ENCODE measurements at regions not wholly inside any gene's neighbourhood (a gene's known extent, or its start where the extent isn't known, plus 50 kb on each side); places are given as distances from the start of the nearest gene placed in this dataset.
A peak's percentile ranks its signal among the peaks of the same experiment; 100 is the strongest.

DNA sequence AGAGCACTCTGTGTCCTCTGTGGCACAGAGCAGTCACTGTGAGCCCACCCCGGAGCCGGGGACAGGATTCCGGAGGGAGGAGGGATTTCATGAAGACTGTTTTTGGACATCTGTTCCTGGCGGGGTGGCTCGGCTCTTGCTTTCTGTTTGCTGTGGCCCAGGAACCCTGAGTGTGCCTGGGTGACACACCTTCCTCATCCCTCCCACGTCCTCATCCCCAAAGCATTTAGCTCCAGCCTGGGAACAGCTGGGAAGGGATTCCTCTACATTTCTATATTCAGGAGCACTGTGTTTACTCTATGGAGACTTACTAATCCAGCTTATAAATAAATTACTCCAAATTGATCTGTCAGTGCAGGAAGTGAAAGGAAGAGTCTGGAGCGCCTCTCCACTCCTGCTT lies 97.8 kb upstream of the UBL3 start:
- H3K27me3 Mint-ChIP-seq = peaks cover 7% of the 10 kb centered on the region
- ATAC-seq (ENCODE audit: low read depth) (no peak), DNase-seq (no peak)
- H3K9me3 Mint-ChIP-seq = no peaks in the 10 kb centered on the region
- H3K27ac Mint-ChIP-seq = no peak overlapping the region
- H3K36me3 Mint-ChIP-seq = no peaks in the 10 kb centered on the region
- no peak overlapping the region for H3K4me3 Mint-ChIP-seq
- H3K4me1 Mint-ChIP-seq = no peaks in the 10 kb centered on the region
- POLR2A ChIA-PET = no interaction called here

- POLR2A ChIA-PET = no interaction called here
- Mint-ChIP-seq H3K27me3 (peaks cover 7% of the 10 kb centered on the region), H3K36me3 (no peaks in the 10 kb centered on the region), H3K9me3 (no peaks in the 10 kb centered on the region), H3K4me1 (no peaks in the 10 kb centered on the region), H3K4me3 (no peak overlapping the region), H3K27ac (no peak overlapping the region)
- ATAC-seq (ENCODE audit: low read depth) = no peak
- no peak for DNase-seq
Observed at GRCh38 chr13:29947839-29948238, 97.4 kb upstream of the UBL3 start.

GRCh38 chr13:29946093-29946492 lies 95.7 kb upstream of the UBL3 start:
- Mint-ChIP-seq H3K4me1 (no peaks in the 10 kb centered on the region), H3K27ac (no peak overlapping the region), H3K4me3 (no peak overlapping the region), H3K9me3 (no peaks in the 10 kb centered on the region), H3K27me3 (peaks cover 7% of the 10 kb centered on the region), H3K36me3 (no peaks in the 10 kb centered on the region)
- DNase-seq (no peak), ATAC-seq (ENCODE audit: low read depth) (no peak)
- POLR2A ChIA-PET = no interaction called here

DNA sequence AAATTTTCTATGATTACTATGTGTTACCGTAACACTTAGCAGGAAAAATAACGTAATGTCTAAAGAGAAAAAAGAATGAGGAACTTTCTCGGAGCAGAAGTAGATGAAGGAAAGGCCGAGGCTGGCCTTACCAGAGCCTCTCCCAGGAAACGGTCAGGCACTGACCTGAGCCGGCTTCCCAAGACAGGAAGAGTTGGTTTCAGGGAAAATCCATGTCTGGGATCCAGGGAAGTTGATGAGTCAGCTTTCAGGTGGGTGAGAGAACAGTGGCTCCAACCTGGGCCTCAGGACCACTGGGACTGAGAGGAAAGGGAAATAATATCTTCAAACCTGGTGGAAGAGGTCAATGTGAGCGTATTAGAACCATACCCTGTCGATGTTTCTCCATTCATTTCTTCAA lies 93.3 kb upstream of the UBL3 start:
- Mint-ChIP-seq H3K9me3 (no peaks in the 10 kb centered on the region), H3K4me3 (no peak overlapping the region), H3K36me3 (no peaks in the 10 kb centered on the region), H3K27ac (no peak overlapping the region), H3K27me3 (peaks cover 5% of the 10 kb centered on the region), H3K4me1 (no peaks in the 10 kb centered on the region)
- ATAC-seq (ENCODE audit: low read depth) (no peak), DNase-seq (no peak)
- POLR2A ChIA-PET = no interaction called here

DNA sequence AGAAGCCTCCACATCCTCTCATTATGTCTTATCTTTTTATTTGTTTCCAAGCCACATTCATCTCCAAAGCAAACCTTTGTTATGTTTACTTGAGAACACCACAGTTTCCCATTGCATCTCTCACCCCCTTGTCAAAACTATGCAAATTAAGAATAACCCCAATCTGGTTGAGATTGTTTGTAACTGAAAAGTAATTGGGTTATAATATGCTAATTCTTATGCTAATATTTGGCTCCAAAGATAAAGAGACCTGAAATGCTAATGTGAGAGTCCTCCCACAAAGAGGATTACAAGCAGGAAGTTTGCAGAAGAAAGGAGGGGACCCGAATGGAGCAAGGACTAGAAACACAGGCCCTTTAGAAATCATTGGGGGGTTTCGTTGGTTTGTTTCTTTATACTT lies 92.9 kb upstream of the UBL3 start:
- Mint-ChIP-seq H3K27ac (no peak overlapping the region), H3K36me3 (no peaks in the 10 kb centered on the region), H3K9me3 (no peaks in the 10 kb centered on the region), H3K4me3 (no peak overlapping the region), H3K4me1 (no peaks in the 10 kb centered on the region), H3K27me3 (peaks cover 5% of the 10 kb centered on the region)
- no peak for ATAC-seq (ENCODE audit: low read depth)
- no peak for DNase-seq
- POLR2A ChIA-PET = no interaction called here

DNA sequence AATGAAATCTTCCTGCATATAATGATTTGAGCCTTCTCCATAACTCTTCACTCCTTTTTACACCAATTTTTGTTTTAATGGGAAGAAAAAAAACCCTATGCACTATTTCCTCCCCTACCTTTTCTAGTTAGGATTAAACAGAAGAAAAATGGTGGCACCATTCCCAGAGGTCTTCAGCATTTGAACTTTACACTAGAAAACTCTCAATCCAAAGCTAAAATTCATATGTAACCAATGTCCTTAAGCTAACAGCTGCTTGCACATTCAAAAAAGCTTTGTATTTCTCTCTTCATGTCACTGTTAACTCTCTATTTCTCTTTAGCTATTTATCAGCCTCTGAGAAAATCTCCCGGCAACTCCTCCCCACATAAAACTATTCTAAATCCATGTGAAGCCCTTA lies 90.3 kb upstream of the UBL3 start:
- no peak for DNase-seq
- H3K27me3 Mint-ChIP-seq = peaks cover 3% of the 10 kb centered on the region
- H3K27ac Mint-ChIP-seq = no peak overlapping the region
- peaks cover 26% of the 10 kb centered on the region for H3K4me1 Mint-ChIP-seq
- no peaks in the 10 kb centered on the region for H3K36me3 Mint-ChIP-seq
- POLR2A ChIA-PET = interaction anchor here (1.1 kb wide), 1 partner anchor 14 kb away, joined by 3 read pairs; no protein-coding TSS in a partner anchor
- no peak overlapping the region for H3K4me3 Mint-ChIP-seq
- H3K9me3 Mint-ChIP-seq = no peaks in the 10 kb centered on the region
- no peak for ATAC-seq (ENCODE audit: low read depth)

GRCh38 chr13:29939158-29939557 lies 88.7 kb upstream of the UBL3 start:
- Mint-ChIP-seq H3K36me3 (no peaks in the 10 kb centered on the region), H3K27me3 (no peaks in the 10 kb centered on the region), H3K27ac (no peak overlapping the region), H3K9me3 (no peaks in the 10 kb centered on the region), H3K4me3 (no peak overlapping the region), H3K4me1 (peaks cover 36% of the 10 kb centered on the region)
- POLR2A ChIA-PET = no interaction called here
- ATAC-seq (ENCODE audit: low read depth) = no peak
- DNase-seq = no peak

- Mint-ChIP-seq H3K27me3 (no peaks in the 10 kb centered on the region), H3K36me3 (no peaks in the 10 kb centered on the region), H3K4me1 (peaks cover 36% of the 10 kb centered on the region), H3K9me3 (no peaks in the 10 kb centered on the region), H3K27ac (peak overlapping the region; percentile 51), H3K4me3 (no peak overlapping the region)
- DNase-seq (no peak), ATAC-seq (ENCODE audit: low read depth) (no peak)
- POLR2A ChIA-PET = interaction anchor here (0.5 to 0.9 kb wide), 3 partner anchors 175 to 177 kb away, joined by 3 read pairs; no protein-coding TSS in a partner anchor
Observed at GRCh38 chr13:29937841-29938240, 87.4 kb upstream of the UBL3 start.

- Mint-ChIP-seq H3K4me3 (no peak overlapping the region), H3K4me1 (peaks cover 36% of the 10 kb centered on the region), H3K27me3 (no peaks in the 10 kb centered on the region), H3K27ac (peak overlapping the region; percentile 93), H3K9me3 (no peaks in the 10 kb centered on the region), H3K36me3 (no peaks in the 10 kb centered on the region)
- DNase-seq = no peak
- POLR2A ChIA-PET = interaction anchor here (0.9 to 2.3 kb wide), 3 partner anchors 16 to 177 kb away, joined by 3 to 30 read pairs (median 23); partner anchors contain the start of gene UBL3
- ATAC-seq (ENCODE audit: low read depth) = no peak
Observed at GRCh38 chr13:29937379-29937778, 87.0 kb upstream of the UBL3 start.

GRCh38 chr13:29936956-29937355 lies 86.5 kb upstream of the UBL3 start:
- POLR2A ChIA-PET = interaction anchor here (0.6 to 2.3 kb wide), 6 partner anchors 12 to 178 kb away, joined by 3 to 30 read pairs (median 6); partner anchors contain the start of gene UBL3
- H3K27me3 Mint-ChIP-seq = no peaks in the 10 kb centered on the region
- H3K36me3 Mint-ChIP-seq = no peaks in the 10 kb centered on the region
- peak overlapping the region; percentile 87 for H3K4me3 Mint-ChIP-seq
- peaks cover 36% of the 10 kb centered on the region for H3K4me1 Mint-ChIP-seq
- no peak for ATAC-seq (ENCODE audit: low read depth)
- H3K9me3 Mint-ChIP-seq = no peaks in the 10 kb centered on the region
- DNase-seq = no peak
- H3K27ac Mint-ChIP-seq = peak overlapping the region; percentile 93

GRCh38 chr13:29936051-29936813 lies 85.8 kb upstream of the UBL3 start:
- peak overlapping the region; percentile 93 for H3K27ac Mint-ChIP-seq
- H3K27me3 Mint-ChIP-seq = no peaks in the 10 kb centered on the region
- H3K4me1 Mint-ChIP-seq = peaks cover 36% of the 10 kb centered on the region
- H3K9me3 Mint-ChIP-seq = no peaks in the 10 kb centered on the region
- H3K36me3 Mint-ChIP-seq = no peaks in the 10 kb centered on the region
- POLR2A ChIA-PET = interaction anchor here (0.6 to 2.3 kb wide), 12 partner anchors 11 to 179 kb away, joined by 3 to 30 read pairs (median 3); partner anchors contain the start of gene UBL3
- peak; percentile 12 for ATAC-seq (ENCODE audit: low read depth)
- H3K4me3 Mint-ChIP-seq = peak overlapping the region; percentile 87
- DNase-seq = peak; percentile 45

DNA sequence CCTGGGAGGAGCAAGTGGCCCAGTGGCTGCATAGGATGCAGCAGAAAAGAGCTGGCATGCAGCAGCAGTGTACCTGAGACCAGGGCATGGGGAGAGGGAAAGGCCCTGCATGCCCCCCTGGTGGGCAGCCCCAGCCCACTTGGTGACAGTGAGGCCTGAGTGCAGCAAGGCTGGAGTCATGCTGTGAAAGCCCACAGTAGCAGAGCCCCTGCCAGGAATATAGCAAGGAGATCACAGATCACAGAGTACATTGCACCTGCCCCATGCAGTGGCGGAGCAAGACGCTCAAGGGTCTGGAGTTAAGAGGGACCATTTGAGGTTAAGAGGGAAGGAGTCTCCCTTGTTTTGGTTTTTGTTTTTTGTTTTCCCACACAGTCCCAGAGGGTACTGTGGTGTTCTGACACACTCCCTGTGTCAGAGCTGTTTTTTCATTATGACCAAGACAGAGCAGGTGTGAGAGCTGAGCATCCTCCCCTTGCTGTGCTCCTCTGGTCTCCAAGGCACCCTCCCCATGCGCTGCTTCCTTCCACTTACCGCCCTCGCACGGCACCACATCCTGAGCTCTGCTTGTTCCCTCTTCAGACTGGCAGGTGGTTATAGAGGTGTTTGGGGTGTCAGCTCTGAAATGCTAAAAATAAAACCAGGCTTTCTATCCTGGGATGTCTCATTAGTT lies 85.0 kb upstream of the UBL3 start:
- POLR2A ChIA-PET = interaction anchor here (0.6 to 2.3 kb wide), 11 partner anchors 10 to 178 kb away, joined by 3 to 30 read pairs (median 3); partner anchors contain the start of gene UBL3

DNA sequence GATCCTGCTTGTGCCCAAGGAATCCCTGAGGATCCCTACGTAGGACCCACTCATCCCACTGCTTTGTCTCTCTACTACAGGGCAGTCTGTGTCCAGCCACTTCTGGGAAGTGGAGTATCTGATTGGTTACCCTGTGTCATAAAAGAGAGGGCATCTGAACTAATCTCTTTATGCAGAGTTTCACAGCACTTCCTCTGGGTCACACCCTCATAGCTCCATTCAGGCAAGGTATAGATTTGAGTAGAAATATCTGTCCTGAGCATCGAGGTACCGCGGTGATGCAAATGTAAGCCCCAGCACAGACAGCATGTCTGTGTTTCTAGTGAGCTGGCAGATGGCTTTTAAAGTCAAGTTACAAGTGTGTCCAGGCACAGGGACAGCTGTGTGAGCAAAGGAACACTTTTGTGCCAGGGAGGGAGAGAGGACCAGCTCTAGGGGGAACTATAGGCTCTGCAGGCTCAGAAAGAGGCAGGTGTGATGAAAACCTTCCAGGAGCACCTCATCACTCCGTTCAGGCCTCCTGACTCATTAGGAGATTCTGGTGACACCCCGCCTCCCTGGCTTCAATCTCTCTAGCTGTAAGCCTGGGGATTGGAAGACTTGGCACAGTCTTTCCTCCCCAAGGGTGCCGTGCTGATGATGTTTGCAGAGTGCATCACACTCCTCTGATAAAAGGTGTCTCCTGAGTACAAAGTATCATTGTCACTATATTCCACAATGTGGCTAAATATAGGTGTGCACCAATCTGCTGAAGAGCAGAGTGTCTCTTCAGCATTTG lies 84.3 kb upstream of the UBL3 start:
- peak overlapping the region; percentile 87 for H3K4me3 Mint-ChIP-seq
- ATAC-seq (ENCODE audit: low read depth) = no peak
- peaks cover 2% of the 10 kb centered on the region for H3K9me3 Mint-ChIP-seq
- POLR2A ChIA-PET = interaction anchor here (0.9 to 2.3 kb wide), 5 partner anchors 19 to 178 kb away, joined by 3 to 30 read pairs (median 6); partner anchors contain the start of gene UBL3
- peak overlapping the region; percentile 93 for H3K27ac Mint-ChIP-seq
- peaks cover 36% of the 10 kb centered on the region for H3K4me1 Mint-ChIP-seq
- no peaks in the 10 kb centered on the region for H3K27me3 Mint-ChIP-seq
- no peaks in the 10 kb centered on the region for H3K36me3 Mint-ChIP-seq
- no peak for DNase-seq

More for the DNA sequence above, 85.0 kb upstream of the UBL3 start:
- H3K27ac Mint-ChIP-seq = peak overlapping the region; percentile 93
- peaks cover 2% of the 10 kb centered on the region for H3K9me3 Mint-ChIP-seq
- ATAC-seq (ENCODE audit: low read depth) (peak; percentile 97), DNase-seq (peak; percentile 71)
- peak overlapping the region; percentile 87 for H3K4me3 Mint-ChIP-seq
- H3K27me3 Mint-ChIP-seq = no peaks in the 10 kb centered on the region
- peaks cover 36% of the 10 kb centered on the region for H3K4me1 Mint-ChIP-seq
- no peaks in the 10 kb centered on the region for H3K36me3 Mint-ChIP-seq
